ENCODE measurements at regions not wholly inside any gene's neighbourhood (a gene's known extent, or its start where the extent isn't known, plus 50 kb on each side); places are given as distances from the start of the nearest gene placed in this dataset.

- no peak for DNase-seq
- ATAC-seq (ENCODE audit: low FRiP score in 2 of 2): no peak
- peaks cover 0 to under 1% (median 0%) of the 10 kb centered on the region in 4 donors for H3K9me3 ChIP-seq
- no peaks in the 10 kb centered on the region for H3K27me3 ChIP-seq
- no peak overlapping the region for H3K27ac ChIP-seq
- 68 to 78% methylated on average over 3 of the region's 3 CpGs for WGBS, 2 donors
- no peaks in the 10 kb centered on the region for H3K4me1 ChIP-seq
- TF ChIP-seq CTCF (IDR thresholded peaks at IDR 0.05) (no peak), EP300 (IDR thresholded peaks at IDR 0.05) (no peak), POLR2A (IDR thresholded peaks at IDR 0.05) (no peak), POLR2AphosphoS5 (IDR thresholded peaks at IDR 0.05) (no peak)
- no peaks in the 10 kb centered on the region for H3K36me3 ChIP-seq
- H3K4me3 ChIP-seq: no peak overlapping the region
Measured at GRCh38 chr13:19329365-19329764, 147.7 kb upstream of the TUBA3C start.

- Histone ChIP-seq H3K27ac (no peak overlapping the region), H3K36me3 (no peaks in the 10 kb centered on the region), H3K4me3 (no peak overlapping the region), H3K27me3 (no peaks in the 10 kb centered on the region), H3K4me1 (no peaks in the 10 kb centered on the region), H3K9me3 (peaks cover 0 to 15% (median 1%) of the 10 kb centered on the region in 4 donors)
- no peak for ATAC-seq (ENCODE audit: low FRiP score in 2 of 2)
- TF ChIP-seq EP300 (IDR thresholded peaks at IDR 0.05) (no peak), POLR2AphosphoS5 (IDR thresholded peaks at IDR 0.05) (no peak), POLR2A (IDR thresholded peaks at IDR 0.05) (no peak), CTCF (IDR thresholded peaks at IDR 0.05) (no peak)
- DNase-seq: no peak
Measured at GRCh38 chr13:19324325-19324724, 142.7 kb upstream of the TUBA3C start.

- peaks cover 0 to 15% (median 1%) of the 10 kb centered on the region in 4 donors for H3K9me3 ChIP-seq
- H3K4me3 ChIP-seq: no peak overlapping the region
- no peak for TF ChIP-seq POLR2AphosphoS5 (IDR thresholded peaks at IDR 0.05)
- H3K27me3 ChIP-seq: no peaks in the 10 kb centered on the region
- no peaks in the 10 kb centered on the region for H3K36me3 ChIP-seq
- no peak for ATAC-seq (ENCODE audit: low FRiP score in 2 of 2)
- 73 to 80% methylated on average over 3 of the region's 3 CpGs for WGBS, 2 donors
- H3K4me1 ChIP-seq: no peaks in the 10 kb centered on the region
- DNase-seq: no peak
- no peak overlapping the region for H3K27ac ChIP-seq
Measured at GRCh38 chr13:19321222-19321621, 139.6 kb upstream of the TUBA3C start.

GRCh38 chr13:19305434-19305833, 123.8 kb upstream of the TUBA3C start:
- whole genome bisulfite sequencing, 2 donors: 83 to 85% methylated on average over 15 to 17 of the region's 17 CpGs
- no peaks in the 10 kb centered on the region for H3K27me3 ChIP-seq
- no peak for TF ChIP-seq CTCF (IDR thresholded peaks at IDR 0.05)
- TF ChIP-seq POLR2AphosphoS5 (IDR thresholded peaks at IDR 0.05): no peak
- TF ChIP-seq POLR2A (IDR thresholded peaks at IDR 0.05): no peak
- no peak for TF ChIP-seq EP300 (IDR thresholded peaks at IDR 0.05)

GRCh38 chr13:19289180-19289579, 107.6 kb upstream of the TUBA3C start:
- DNase-seq (no peak), ATAC-seq (ENCODE audit: low FRiP score in 2 of 2) (no peak)
- TF ChIP-seq EP300 (IDR thresholded peaks at IDR 0.05): no peak
- no peak for TF ChIP-seq POLR2A (IDR thresholded peaks at IDR 0.05)
- TF ChIP-seq POLR2AphosphoS5 (IDR thresholded peaks at IDR 0.05): no peak
- TF ChIP-seq CTCF (IDR thresholded peaks at IDR 0.05): no peak
- Histone ChIP-seq H3K4me3 (no peak overlapping the region), H3K27ac (no peak overlapping the region), H3K9me3 (no peaks in the 10 kb centered on the region), H3K4me1 (no peaks in the 10 kb centered on the region), H3K36me3 (no peaks in the 10 kb centered on the region), H3K27me3 (no peaks in the 10 kb centered on the region)
- 45 to 52% methylated on average over 3 of the region's 3 CpGs for WGBS, 2 donors

More at GRCh38 chr13:19305434-19305833, 123.8 kb upstream of the TUBA3C start:
- no peak for ATAC-seq (ENCODE audit: low FRiP score in 2 of 2)
- H3K9me3 ChIP-seq: peaks cover 0 to 4% (median 0%) of the 10 kb centered on the region in 4 donors
- no peaks in the 10 kb centered on the region for H3K4me1 ChIP-seq
- no peak overlapping the region for H3K27ac ChIP-seq
- H3K4me3 ChIP-seq: no peak overlapping the region
- peak in 1 of 2 donors; percentile 47 for DNase-seq
- no peaks in the 10 kb centered on the region for H3K36me3 ChIP-seq

All from upper lobe of left lung (tissue), 6 donors.